ENCODE measurements at regions not wholly inside any gene's neighbourhood (a gene's known extent, or its start where the extent isn't known, plus 50 kb on each side); places are given as distances from the start of the nearest gene placed in this dataset.

- TF ChIP-seq CTCF (IDR thresholded peaks at IDR 0.05) (no peak), POLR2AphosphoS5 (IDR thresholded peaks at IDR 0.05) (no peak)
Measured at GRCh38 chr1:177569476-177569875, 398.7 kb downstream of the BRINP2 start.

Data from breast epithelium (tissue), 3 donors.